ENCODE measurements at regions not wholly inside any gene's neighbourhood (a gene's known extent, or its start where the extent isn't known, plus 50 kb on each side); places are given as distances from the start of the nearest gene placed in this dataset.

GRCh38 chr9:82645600-82645999, 417.3 kb downstream of the RASEF start:
- TF ChIP-seq, protein P1, sequence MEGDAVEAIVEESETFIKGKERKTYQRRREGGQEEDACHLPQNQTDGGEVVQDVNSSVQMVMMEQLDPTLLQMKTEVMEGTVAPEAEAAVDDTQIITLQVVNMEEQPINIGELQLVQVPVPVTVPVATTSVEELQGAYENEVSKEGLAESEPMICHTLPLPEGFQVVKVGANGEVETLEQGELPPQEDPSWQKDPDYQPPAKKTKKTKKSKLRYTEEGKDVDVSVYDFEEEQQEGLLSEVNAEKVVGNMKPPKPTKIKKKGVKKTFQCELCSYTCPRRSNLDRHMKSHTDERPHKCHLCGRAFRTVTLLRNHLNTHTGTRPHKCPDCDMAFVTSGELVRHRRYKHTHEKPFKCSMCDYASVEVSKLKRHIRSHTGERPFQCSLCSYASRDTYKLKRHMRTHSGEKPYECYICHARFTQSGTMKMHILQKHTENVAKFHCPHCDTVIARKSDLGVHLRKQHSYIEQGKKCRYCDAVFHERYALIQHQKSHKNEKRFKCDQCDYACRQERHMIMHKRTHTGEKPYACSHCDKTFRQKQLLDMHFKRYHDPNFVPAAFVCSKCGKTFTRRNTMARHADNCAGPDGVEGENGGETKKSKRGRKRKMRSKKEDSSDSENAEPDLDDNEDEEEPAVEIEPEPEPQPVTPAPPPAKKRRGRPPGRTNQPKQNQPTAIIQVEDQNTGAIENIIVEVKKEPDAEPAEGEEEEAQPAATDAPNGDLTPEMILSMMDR (conservative IDR thresholded peaks at IDR 0.05), result no peak
- no peak for TF ChIP-seq ZFX (IDR thresholded peaks at IDR 0.05)
